Esophagus mucosa (tissue), 1 donor: ENCODE measurements at regions not wholly inside any gene's neighbourhood (a gene's known extent, or its start where the extent isn't known, plus 50 kb on each side); places are given as distances from the start of the nearest gene placed in this dataset.

ENCODE experiments used
- ATAC-seq: fragments of 200-7000 bp; cut with Tn5 transposase; one replicate; pipeline ENCODE4 v1.9.1; 2020
- donor health status: DM: yes; HTN: yes; CAD: no.

DNA sequence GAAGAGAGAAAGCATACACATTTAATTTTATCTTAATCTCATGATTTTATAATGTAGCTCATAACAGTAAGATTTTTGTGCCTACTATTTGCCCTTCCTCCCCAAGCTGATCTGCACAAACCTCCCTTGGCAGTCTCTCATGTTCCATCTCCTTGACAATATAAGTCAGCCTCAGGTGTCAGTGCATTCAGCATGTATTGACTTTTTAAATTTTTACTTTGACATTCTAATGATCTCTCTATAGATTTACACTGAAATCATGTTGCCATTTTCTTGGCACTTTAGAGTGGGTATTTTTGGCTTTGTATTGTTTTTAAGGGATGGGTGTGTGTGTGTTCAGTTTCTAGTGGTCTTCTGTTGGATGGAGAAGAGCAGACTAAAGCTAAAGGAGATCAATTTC is 505.3 kb upstream of the CPEB2 start:
- ATAC-seq: no peak

DNA sequence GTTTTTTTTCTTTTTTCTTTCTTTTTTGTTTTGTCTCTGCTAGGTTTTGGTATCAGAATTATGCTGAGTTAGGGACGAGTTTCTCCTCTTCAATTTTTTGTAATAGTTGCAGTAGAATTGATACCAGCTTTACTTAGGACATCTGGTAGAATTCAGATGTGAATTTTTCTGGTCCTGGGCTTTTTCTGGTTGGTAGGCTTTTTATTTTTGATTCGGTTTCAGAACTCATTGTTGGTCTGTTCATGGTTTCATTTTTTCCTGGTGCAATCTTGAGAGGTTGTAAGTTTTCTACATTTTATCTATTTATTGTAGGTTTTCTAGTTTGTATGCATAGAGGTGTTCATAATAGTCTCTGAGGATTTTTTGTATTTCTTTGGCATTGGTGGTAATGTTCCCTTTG is 498.1 kb upstream of the CPEB2 start:
- no peak for ATAC-seq

DNA sequence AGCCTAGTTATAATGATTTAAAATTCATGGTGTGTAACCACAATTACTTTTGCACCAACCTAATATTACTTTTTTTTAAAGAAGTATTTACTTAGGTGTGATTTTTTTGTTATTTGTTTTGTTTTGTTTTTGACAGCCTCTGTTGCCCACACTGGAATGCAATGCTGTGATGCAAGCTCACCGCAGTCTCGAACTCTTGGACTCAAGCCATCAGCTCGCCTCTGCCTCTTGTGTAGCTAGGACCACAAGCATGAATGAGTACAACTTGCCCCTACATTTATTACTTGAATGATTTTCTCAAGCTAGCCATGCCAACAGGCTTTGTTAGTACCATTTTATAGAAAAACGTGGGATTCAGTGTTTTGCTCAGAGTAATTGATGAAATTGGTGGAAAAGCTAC is 488.8 kb upstream of the CPEB2 start:
- no peak for ATAC-seq

- ATAC-seq: no peak
Measured at GRCh38 chr4:14515556-14515955, 486.7 kb upstream of the CPEB2 start.

DNA sequence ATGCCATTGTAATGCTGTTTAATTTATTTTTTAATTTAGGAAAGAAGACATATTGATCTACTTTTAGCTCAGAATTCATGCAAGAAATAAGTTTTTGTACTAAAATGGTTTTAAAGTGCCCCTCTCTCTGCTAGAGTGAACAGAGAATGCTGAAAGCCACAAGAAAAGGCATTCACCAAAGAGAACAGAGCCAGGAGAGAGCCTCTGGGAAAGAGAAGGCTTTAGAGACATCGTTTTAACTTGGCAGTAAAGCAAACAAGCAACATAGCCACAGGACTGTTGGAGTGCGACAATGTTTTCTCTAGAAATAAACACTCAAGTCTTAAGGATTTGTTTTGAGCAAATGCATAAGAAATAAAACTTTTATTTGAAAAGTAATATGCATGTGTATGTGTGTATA is 484.1 kb upstream of the CPEB2 start:
- no peak for ATAC-seq

- ATAC-seq: no peak
Measured at GRCh38 chr4:14520171-14520570, 482.1 kb upstream of the CPEB2 start.

DNA sequence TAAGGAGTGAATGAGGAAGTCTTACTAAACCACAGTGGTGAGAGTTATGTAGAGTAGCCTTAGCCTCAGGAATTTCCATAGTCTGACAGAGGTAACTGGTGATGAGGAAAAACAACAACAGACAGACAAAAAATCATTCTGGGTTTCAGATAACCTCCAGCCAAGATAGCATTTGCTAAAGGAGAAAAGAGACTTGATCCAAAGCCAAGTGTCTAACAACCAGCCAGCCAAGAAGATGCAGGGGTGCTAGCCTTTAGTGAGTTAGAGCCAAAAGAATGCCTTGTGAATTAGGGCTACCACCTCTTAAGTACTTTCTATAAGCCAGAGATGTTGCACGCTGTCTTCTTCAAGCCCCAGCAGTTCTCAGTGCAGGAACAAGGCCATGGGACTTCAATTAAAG is 478.0 kb upstream of the CPEB2 start:
- no peak for ATAC-seq

GRCh38 chr4:14528918-14529317 is 473.4 kb upstream of the CPEB2 start:
- ATAC-seq: no peak

DNA sequence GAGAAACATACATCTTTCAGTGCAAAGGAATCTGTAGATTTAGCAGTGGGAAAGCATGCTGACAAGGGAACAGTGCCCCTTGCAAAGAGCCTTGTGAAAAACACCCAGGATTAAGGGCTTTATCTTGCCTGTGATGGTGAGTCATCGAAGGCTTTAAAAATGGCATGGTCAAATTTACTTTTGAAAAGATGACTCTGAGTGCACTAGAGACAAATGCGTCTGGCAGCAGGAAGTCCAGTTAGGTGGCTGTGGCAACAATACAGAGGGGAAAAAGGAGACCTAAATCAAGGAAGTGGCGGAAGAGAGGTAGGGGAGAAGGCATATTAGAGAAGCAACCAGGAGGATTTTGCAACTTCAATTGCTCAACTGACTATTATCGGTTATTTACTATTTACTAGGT is 472.6 kb upstream of the CPEB2 start:
- ATAC-seq: no peak

- no peak for ATAC-seq
Measured at GRCh38 chr4:14532436-14532835, 469.8 kb upstream of the CPEB2 start.

DNA sequence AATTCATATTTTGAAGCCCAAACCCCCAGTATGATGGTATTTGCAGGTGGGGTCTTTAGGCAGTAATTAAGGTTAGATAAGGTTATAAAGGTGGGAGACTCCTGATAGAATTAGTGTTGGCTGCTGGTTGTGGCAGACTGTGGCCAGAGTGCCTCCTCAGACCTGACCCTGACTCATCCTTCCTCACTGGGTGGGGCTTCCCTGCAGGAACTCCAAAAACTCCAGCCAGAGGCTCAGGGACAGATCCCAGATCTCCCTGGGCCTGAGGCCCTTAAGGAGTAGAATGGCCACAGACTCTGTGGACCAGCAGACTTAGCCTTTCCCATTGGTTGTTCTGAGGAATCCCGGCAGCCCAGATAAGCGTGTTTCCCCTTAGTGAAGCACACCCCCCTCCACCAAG is 463.0 kb upstream of the CPEB2 start:
- ATAC-seq: no peak

DNA sequence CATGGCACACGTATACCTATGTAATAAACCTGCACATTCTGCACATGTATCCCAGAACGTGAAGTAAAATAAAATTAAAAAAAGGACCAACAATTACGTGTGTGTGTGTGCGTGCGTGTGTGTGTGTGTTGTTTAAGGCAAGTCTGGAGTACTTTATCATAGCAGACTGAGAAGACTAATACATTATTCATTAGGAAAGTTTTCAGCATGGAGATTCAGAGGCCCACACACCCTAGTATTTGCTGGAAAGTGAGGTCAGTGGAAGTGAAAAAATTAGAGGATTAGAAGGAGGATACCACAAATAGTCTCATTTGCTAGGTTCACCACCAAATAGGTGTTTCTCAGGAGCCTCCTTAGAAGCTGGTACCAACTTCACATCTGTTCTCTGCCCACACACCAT is 457.1 kb upstream of the CPEB2 start:
- no peak for ATAC-seq

- no peak for ATAC-seq
Measured at GRCh38 chr4:14545807-14546206, 456.5 kb upstream of the CPEB2 start.

DNA sequence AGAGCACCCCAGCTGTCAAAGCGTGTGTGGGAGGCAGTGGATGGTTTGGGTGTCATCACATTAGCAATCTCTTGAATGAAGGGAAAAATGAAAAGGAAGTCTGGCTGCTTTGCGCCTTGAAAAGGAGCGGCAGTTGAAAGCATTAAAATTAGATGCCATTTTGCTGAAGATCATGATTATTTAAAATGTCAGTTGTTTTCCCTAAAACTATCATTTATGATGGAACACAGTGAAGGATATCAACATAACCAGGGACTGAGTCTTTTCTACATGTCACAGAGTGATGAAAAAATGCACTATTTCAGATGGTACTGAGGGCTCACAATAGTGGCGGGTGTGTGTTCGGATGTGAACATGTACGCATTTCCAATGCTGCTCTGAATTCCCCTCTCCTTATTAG is 450.2 kb upstream of the CPEB2 start:
- no peak for ATAC-seq

GRCh38 chr4:14559646-14560045 is 442.6 kb upstream of the CPEB2 start:
- no peak for ATAC-seq

DNA sequence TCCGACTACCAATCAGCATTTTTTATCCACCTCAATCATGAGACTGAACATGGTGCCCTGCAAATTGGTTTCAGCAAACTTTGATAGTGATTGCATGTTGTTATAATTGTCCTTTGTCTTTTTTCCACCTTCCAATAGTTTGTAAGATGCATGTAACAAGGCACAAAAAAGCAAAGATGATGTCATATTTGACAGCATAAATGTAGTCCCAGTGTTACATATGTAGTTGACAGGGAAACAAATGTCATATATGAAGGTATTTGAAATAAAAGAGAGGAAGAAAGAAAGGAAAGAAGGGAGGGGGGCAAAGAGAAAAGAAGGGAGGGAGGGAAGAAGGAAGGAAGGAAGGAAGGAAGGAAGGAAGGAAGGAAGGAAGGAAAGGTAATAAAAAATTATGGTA is 441.7 kb upstream of the CPEB2 start:
- ATAC-seq: no peak

- no peak for ATAC-seq
Measured at GRCh38 chr4:14562901-14563300, 439.4 kb upstream of the CPEB2 start.

DNA sequence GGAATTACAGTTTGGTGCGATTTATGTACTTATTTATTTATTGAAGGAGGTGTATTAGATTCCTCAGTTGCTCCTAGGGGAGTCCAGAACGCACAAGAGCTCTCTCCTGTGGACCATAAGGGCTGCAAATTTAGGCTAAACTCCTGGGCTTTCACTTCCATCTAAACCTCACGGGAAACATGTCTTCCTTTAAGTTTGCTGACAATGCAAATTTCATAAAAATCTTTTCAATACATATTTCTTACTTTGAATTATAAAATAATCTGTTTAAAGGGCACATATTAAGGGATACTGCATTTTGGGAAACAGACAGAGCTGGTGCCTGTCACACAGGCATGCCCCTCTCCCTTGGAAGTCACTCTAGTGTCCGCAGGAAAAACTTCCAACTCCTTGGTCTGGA is 438.0 kb upstream of the CPEB2 start:
- no peak for ATAC-seq

GRCh38 chr4:14566518-14566917 is 435.8 kb upstream of the CPEB2 start:
- ATAC-seq: no peak

DNA sequence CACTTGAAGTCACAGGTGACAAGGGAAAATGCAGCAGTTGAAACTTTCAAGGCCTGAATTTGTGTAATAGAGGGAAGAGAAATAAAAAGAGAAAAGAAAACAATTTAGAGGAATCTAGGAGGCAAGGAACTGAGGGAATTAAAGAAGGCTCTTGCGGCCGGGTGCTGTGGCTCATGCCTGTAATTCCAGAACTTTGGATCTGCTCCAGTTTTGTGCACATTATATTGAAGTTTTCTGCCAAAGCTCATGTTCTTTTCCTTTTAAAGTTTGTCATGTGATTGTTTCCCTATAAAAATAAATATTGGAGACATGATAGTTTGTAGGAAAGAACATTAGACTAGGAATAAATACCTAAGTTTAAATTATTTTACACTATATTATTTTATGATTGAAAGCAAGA is 433.9 kb upstream of the CPEB2 start:
- ATAC-seq: no peak

- no peak for ATAC-seq
Measured at GRCh38 chr4:14575289-14575688, 427.0 kb upstream of the CPEB2 start.

DNA sequence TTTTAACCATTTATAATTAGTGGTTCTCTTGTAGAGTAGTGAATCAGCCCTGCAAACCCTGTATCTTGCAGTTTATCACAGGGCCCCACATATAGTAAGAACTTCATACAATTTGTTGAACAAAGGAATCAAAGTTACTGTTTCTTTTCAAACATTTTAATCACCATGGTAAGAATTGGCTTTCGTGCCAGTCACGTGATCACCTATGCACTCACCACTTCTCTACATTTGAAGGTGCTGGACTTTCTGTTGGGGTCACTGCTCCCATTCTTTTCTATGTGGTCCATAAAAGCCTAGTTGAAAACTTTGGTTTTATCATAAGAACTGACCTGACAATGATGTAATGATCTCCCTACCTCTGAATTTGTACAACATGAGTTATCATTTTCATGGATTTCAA is 426.4 kb upstream of the CPEB2 start:
- ATAC-seq: no peak

DNA sequence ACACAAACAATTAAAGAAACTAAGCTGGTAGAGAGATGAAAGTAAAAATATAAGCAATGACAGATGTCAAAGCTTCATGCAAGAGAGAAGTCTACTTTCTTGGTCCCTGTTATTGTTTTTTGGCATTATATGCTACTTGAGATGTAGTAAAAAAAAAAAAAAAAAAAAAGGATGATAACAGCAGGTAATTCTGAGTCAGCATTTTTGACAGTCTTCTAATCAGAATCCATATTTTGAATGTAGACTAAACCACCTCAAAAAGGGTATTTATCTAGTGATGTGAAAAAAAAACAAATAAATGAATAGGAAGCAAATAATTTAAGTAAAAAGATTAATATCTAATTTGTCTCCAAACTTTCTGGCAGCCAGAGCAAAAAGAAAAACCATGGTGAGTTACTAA is 422.2 kb upstream of the CPEB2 start:
- no peak for ATAC-seq

- ATAC-seq: no peak
Measured at GRCh38 chr4:14581741-14582140, 420.5 kb upstream of the CPEB2 start.

GRCh38 chr4:14582677-14583076 is 419.6 kb upstream of the CPEB2 start:
- no peak for ATAC-seq

DNA sequence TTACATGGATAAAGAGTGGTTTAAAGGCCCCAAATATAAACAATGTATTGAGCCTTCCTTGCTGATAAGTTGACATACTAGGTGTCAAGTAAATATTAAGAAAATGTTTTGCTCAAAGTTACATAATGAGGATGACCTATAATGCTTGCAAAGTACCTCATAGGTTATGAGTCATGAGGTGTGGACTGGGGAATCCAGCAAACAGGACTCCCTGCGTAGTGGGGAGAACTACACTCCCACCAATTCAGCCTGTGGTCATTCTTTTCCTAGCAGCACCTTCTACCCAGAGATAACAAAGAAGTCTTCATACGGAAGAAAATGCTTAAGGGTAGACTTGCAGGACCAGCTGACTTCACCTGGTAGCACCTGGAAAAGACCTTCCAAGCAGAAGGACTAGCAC is 418.9 kb upstream of the CPEB2 start:
- no peak for ATAC-seq
